GM12875 (cell line): ENCODE measurements at regions not wholly inside any gene's neighbourhood (a gene's known extent, or its start where the extent isn't known, plus 50 kb on each side); places are given as distances from the start of the nearest gene placed in this dataset.

Experiments used
- H3K4me3 ChIP-seq: one replicate; pipeline ENCODE4 v1.5.1; 2011; ENCODE audit warnings: low read depth, low read length, control low read depth
- TF ChIP-seq, protein P1 (sequence below): IDR thresholded peaks from 2 replicates; pipeline ENCODE4 v1.5.1; 2011; ENCODE audit warnings: low read depth, mild to moderate bottlenecking, control low read depth, inconsistent platforms, low read length, moderate library complexity, borderline replicate concordance; ENCODE audit not compliant: insufficient read depth

- H3K4me3 ChIP-seq = no peak overlapping the region
- TF ChIP-seq, protein P1, sequence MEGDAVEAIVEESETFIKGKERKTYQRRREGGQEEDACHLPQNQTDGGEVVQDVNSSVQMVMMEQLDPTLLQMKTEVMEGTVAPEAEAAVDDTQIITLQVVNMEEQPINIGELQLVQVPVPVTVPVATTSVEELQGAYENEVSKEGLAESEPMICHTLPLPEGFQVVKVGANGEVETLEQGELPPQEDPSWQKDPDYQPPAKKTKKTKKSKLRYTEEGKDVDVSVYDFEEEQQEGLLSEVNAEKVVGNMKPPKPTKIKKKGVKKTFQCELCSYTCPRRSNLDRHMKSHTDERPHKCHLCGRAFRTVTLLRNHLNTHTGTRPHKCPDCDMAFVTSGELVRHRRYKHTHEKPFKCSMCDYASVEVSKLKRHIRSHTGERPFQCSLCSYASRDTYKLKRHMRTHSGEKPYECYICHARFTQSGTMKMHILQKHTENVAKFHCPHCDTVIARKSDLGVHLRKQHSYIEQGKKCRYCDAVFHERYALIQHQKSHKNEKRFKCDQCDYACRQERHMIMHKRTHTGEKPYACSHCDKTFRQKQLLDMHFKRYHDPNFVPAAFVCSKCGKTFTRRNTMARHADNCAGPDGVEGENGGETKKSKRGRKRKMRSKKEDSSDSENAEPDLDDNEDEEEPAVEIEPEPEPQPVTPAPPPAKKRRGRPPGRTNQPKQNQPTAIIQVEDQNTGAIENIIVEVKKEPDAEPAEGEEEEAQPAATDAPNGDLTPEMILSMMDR = no peak
Observed at GRCh38 chr3:59133311-59133710, 83.5 kb upstream of the CFAP20DC start.

DNA sequence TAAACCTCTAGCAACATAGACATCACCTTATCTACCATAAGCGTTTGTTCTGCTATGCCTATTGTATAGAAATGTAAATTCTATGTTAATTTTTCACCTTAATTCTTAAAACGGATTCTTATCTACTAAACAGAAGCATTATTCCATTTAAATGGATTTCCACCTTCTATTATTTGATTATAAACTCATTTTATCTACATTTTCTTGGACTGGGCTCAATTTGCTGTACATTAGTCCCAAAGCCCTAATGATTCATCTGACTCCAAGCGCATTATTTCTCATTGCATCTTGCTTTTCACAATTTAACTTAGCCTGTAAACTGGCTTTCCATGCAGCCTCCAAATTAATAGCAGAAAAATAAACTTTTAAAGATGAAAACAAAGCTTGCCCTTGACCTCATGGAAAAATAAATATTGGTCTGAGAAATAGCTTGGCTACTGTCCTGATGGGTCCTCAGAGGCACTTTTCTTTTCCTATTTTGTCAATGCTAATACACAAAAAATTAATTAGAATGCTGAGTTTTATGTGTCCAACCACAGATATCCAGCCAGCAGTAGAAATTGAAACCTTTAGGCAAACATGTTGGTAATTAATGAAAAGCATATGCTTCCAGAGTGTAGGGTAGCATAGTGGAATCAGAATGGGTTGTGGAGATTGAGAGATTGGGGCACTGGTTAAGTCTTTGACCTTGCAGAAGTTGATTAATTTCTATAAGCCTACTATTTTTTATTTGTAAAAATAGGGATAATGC is 81.4 kb upstream of the CFAP20DC start:
- H3K4me3 ChIP-seq = no peak overlapping the region
- TF ChIP-seq, protein P1 = no peak

- TF ChIP-seq, protein P1 = no peak
- no peak overlapping the region for H3K4me3 ChIP-seq
Observed at GRCh38 chr3:59128685-59129084, 78.9 kb upstream of the CFAP20DC start.

DNA sequence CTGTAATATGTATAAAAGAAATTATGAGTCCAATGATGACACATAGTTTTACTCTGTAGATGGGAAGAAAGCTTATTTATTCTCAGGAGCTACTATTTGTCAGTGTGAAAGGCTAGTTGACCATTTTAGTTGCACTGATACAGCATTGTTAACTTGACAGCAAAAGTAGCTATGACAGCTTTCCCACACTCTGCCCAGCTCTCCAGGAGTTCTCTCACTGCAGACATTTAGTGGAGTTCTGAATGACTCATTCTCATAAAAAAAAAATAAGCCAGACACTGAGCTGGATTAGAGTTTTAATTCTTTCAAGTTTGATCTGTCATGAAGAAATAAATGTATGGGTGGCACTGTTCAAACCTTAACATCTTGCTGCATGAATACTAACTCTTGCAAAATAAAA is 77.2 kb upstream of the CFAP20DC start:
- H3K4me3 ChIP-seq = no peak overlapping the region
- TF ChIP-seq, protein P1 = no peak

GRCh38 chr3:59126446-59126845 is 76.6 kb upstream of the CFAP20DC start:
- TF ChIP-seq, protein P1 = no peak
- H3K4me3 ChIP-seq = no peak overlapping the region

GRCh38 chr3:59121346-59122144 is 71.7 kb upstream of the CFAP20DC start:
- TF ChIP-seq, protein P1 = no peak
- H3K4me3 ChIP-seq = no peak overlapping the region
